Neuronal stem cell (in vitro differentiated cells): ENCODE measurements at regions not wholly inside any gene's neighbourhood (a gene's known extent, or its start where the extent isn't known, plus 50 kb on each side); places are given as distances from the start of the nearest gene placed in this dataset.
"Not testable (repeated sequence)": the region's sequence is repeated elsewhere in the genome, so short reads cannot be mapped to it uniquely, and the experiment has no call there.

ENCODE experiments used
- DNase-seq: peaks from one replicate; pipeline ENCODE4 v3.0.0-alpha.2; 2013; ENCODE audit warnings: low spot score
- H2AFZ ChIP-seq: one replicate; pipeline ENCODE4 v1.6.1; 2013; ENCODE audit warnings: mild to moderate bottlenecking, low read length, inconsistent platforms
- H2AK5ac ChIP-seq: 2 replicates; pipeline ENCODE4 v1.6.1; 2013; ENCODE audit warnings: low read depth, mild to moderate bottlenecking, inconsistent platforms, low read length, moderate library complexity, mixed read lengths
- H2BK120ac ChIP-seq: 2 replicates; pipeline ENCODE4 v1.6.1; 2013; ENCODE audit warnings: low read depth, mild to moderate bottlenecking, inconsistent platforms, low read length, moderate library complexity, mixed read lengths
- H2BK12ac ChIP-seq: one replicate; pipeline ENCODE4 v1.6.1; 2013; ENCODE audit warnings: low read length, inconsistent platforms
- H2BK15ac ChIP-seq: 2 replicates; pipeline ENCODE4 v1.6.1; 2013; ENCODE audit warnings: mild to moderate bottlenecking, low read length, inconsistent platforms, mixed read lengths
- H2BK5ac ChIP-seq: one replicate; pipeline ENCODE4 v1.6.1; 2013; ENCODE audit warnings: inconsistent platforms, mild to moderate bottlenecking, low read length, moderate library complexity
- H3K14ac ChIP-seq: one replicate; pipeline ENCODE4 v1.6.1; 2013; ENCODE audit warnings: low read length, inconsistent platforms
- H3K18ac ChIP-seq: 2 replicates; pipeline ENCODE4 v1.6.1; 2013; ENCODE audit warnings: low read length, inconsistent platforms
- H3K23ac ChIP-seq: 2 replicates; pipeline ENCODE4 v1.6.1; 2013; ENCODE audit warnings: low read depth, mild to moderate bottlenecking, mixed read lengths, low read length, inconsistent platforms; ENCODE audit not compliant: poor library complexity
- H3K27ac ChIP-seq: replicated peaks from 3 replicates; pipeline ENCODE4 v1.5.1; 2013; ENCODE audit warnings: low read length, inconsistent platforms
- H3K27me3 ChIP-seq, 3 experiments: 2 replicates each; pipeline ENCODE4 v1.6.1; 2013; ENCODE audit warnings: low read length in 3 of 3, mild to moderate bottlenecking in 2 of 3, inconsistent platforms in 1 of 3, low read depth in 1 of 3, mixed read lengths in 1 of 3, moderate library complexity in 1 of 3; ENCODE audit not compliant: control insufficient read depth in 3 of 3, insufficient read depth in 3 of 3
- H3K36me3 ChIP-seq, 2 donors: replicated peaks in 1 of 2; 2 replicates each; pipeline ENCODE4 v1.6.1; 2013; ENCODE audit warnings: low read length in 2 of 2; ENCODE audit not compliant: control insufficient read depth in 2 of 2, insufficient read depth in 2 of 2
- H3K4ac ChIP-seq: 2 replicates; pipeline ENCODE4 v1.6.1; 2013; ENCODE audit warnings: inconsistent platforms, mild to moderate bottlenecking, low read length, moderate library complexity
- H3K4me1 ChIP-seq, 2 donors: 1 replicate in 1 of 2; 2 replicates in 1 of 2; pipeline ENCODE4 v1.6.1; 2013; ENCODE audit warnings: low read length in 2 of 2, low read depth in 1 of 2; ENCODE audit not compliant: control insufficient read depth in 2 of 2, insufficient read depth in 1 of 2
- H3K4me2 ChIP-seq: one replicate; pipeline ENCODE4 v1.6.1; 2013; ENCODE audit warnings: mild to moderate bottlenecking, low read length, inconsistent platforms; ENCODE audit not compliant: insufficient read depth, poor library complexity, severe bottlenecking
- H3K4me3 ChIP-seq, 2 donors: 2 replicates each; pipeline ENCODE4 v1.5.1; 2013; ENCODE audit warnings: low read length in 2 of 2, mild to moderate bottlenecking in 2 of 2, inconsistent platforms in 1 of 2, moderate library complexity in 1 of 2
- H3K79me1 ChIP-seq: one replicate; pipeline ENCODE4 v1.6.1; 2013; ENCODE audit warnings: low read depth, mild to moderate bottlenecking, inconsistent platforms, low read length, moderate library complexity
- H3K9ac ChIP-seq: one replicate; pipeline ENCODE4 v1.6.1; 2013; ENCODE audit warnings: mild to moderate bottlenecking, low read depth, low read length, inconsistent platforms; ENCODE audit not compliant: poor library complexity
- H3K9me3 ChIP-seq, 2 donors: replicated peaks in 1 of 2; 2 replicates each; pipeline versions ENCODE3 to v1.6.1; 2013; ENCODE audit warnings: low read length in 2 of 2, mild to moderate bottlenecking in 2 of 2, inconsistent platforms in 1 of 2, low read depth in 1 of 2, mixed read lengths in 1 of 2, moderate library complexity in 1 of 2; ENCODE audit not compliant: control insufficient read depth in 2 of 2, insufficient read depth in 1 of 2
- H4K8ac ChIP-seq: one replicate; pipeline ENCODE4 v1.6.1; 2013; ENCODE audit warnings: low read depth, mild to moderate bottlenecking, inconsistent platforms, low read length, moderate library complexity
- H4K91ac ChIP-seq: one replicate; pipeline ENCODE4 v1.6.1; 2013; ENCODE audit warnings: low read length, low read depth, mild to moderate bottlenecking, inconsistent platforms; ENCODE audit not compliant: poor library complexity
- WGBS, 2 donors: extraction: QIAGEN DNeasy Blood & Tissue Kit; methylation state at CpG; one replicate each; pipeline ENCODE4 v1.1.7; 2013; ENCODE audit warnings: missing lambda C conversion rate in 2 of 2, mixed read lengths in 1 of 2; ENCODE audit not compliant: insufficient read length in 2 of 2, insufficient replicate concordance in 1 of 2; ENCODE audit errors: extremely low coverage in 2 of 2; 5-methylcytosine and 5-hydroxymethylcytosine counted together

DNA sequence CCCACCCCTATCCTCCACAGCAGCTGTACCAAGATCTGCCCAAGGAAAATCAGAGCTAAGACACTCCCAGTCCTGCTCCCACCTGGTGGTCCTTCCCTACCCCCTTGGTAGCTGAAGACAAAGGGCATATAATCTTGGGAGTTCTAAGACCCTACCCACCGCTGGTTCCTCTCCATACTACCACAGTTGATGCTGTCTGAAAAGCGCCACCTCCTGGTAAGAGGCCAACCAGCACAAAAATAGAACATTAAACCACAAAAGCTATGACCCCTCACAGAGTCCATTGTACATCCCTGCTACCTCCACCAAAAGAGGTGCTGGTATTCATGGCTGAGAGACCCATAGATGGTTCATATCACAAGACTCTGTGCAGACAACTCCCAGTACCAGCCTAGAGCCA is 161.5 kb upstream of the ARHGAP42 start:
- Histone ChIP-seq H2BK120ac (no peak overlapping the region), H3K9me3 (peaks cover 0 to 10% of the 10 kb centered on the region in 2 donors), H2BK5ac (no peak overlapping the region), H3K14ac (no peak overlapping the region), H3K4me3 (no peak overlapping the region), H3K79me1 (no peaks in the 10 kb centered on the region), H2AFZ (no peak overlapping the region), H3K4me1 (no peaks in the 10 kb centered on the region), H3K27me3 (no peaks in the 10 kb centered on the region), H2AK5ac (no peak overlapping the region), H3K18ac (no peak overlapping the region), H2BK15ac (no peak overlapping the region), H3K23ac (no peak overlapping the region), H4K91ac (no peak overlapping the region), H4K8ac (no peak overlapping the region), H3K27ac (no peak overlapping the region), H3K4me2 (no peak overlapping the region), H3K9ac (no peak overlapping the region), H2BK12ac (no peak overlapping the region), H3K4ac (no peak overlapping the region), H3K36me3 (no peaks in the 10 kb centered on the region)
- no CpG with 5 or more reads among the region's 2 CpGs for WGBS, 2 donors
- no peak for DNase-seq

DNA sequence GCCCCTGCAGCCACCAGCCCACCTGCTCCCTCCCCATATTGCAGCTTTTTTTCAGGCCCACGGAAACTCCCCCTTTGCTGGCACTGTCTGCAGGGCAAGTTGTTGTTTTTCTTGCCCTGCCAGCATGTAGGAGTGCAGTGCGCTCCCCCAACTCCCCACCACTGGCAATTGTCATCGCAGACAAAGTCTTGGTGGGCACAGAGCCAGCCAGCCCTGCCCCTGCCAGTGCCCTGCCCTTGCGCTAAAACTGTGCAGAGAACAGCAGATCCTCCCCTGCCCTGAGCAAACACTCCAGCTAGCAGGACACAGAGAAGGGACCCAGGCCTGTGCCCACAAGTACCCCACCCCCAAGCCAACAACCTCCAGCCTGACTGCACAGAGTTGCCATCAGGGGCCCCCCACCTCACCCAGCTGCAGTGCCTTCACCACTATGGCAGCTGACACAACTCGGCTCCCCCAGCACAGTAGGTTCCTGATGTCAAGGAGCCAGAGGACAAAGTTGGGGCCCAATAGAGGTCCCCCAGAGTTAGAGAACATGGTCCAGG is 158.1 kb upstream of the ARHGAP42 start:
- no CpG with 5 or more reads among the region's 5 CpGs for WGBS, 2 donors

DNA sequence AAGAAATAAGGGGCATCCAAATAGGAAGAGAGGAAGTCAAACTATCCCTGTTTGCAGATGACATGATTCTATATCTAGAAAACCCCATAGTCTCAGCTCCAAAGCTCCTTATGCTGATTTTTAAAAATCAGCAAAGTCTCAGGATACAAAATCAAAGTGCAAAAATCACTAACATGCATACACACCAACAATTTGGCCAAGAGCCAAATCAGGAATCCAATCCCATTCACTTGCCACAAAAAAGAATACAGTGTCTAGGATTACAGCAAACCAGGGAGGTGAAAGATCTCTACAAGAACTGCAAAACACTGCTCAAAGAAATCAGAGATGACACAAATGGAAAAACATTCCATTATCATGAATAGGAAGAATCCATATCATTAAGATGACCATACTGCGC is 155.8 kb upstream of the ARHGAP42 start:
- H3K79me1 ChIP-seq, H3K18ac ChIP-seq, DNase-seq, H3K4me1 ChIP-seq, H2BK5ac ChIP-seq, H3K9me3 ChIP-seq, H2BK120ac ChIP-seq, H3K14ac ChIP-seq, H3K27ac ChIP-seq, H3K23ac ChIP-seq, H3K4me3 ChIP-seq, H2BK12ac ChIP-seq, H4K91ac ChIP-seq, H3K4me2 ChIP-seq, H2BK15ac ChIP-seq, H3K27me3 ChIP-seq, H3K9ac ChIP-seq, H2AK5ac ChIP-seq, H3K4ac ChIP-seq, H4K8ac ChIP-seq, H3K36me3 ChIP-seq, H2AFZ ChIP-seq: not testable (repeated sequence)
- WGBS, 2 donors: no CpG with 5 or more reads among the region's 1 CpG

More for the DNA sequence above, 158.1 kb upstream of the ARHGAP42 start:
- no peak overlapping the region for H3K4ac ChIP-seq
- no peak overlapping the region for H3K23ac ChIP-seq
- H4K91ac ChIP-seq: no peak overlapping the region
- peak overlapping the region; percentile 38 for H3K14ac ChIP-seq
- no peaks in the 10 kb centered on the region for H3K4me1 ChIP-seq
- no peak overlapping the region for H2BK120ac ChIP-seq
- H2BK12ac ChIP-seq: no peak overlapping the region
- H3K18ac ChIP-seq: peak overlapping the region; percentile 48
- H3K27me3 ChIP-seq: no peaks in the 10 kb centered on the region
- peak overlapping the region; percentile 43 for H4K8ac ChIP-seq
- no peak overlapping the region for H3K4me3 ChIP-seq
- no peak overlapping the region for H3K9ac ChIP-seq
- H3K9me3 ChIP-seq: peaks cover 0 to 8% of the 10 kb centered on the region in 2 donors
- H3K4me2 ChIP-seq: no peak overlapping the region
- no peaks in the 10 kb centered on the region for H3K36me3 ChIP-seq
- no peak overlapping the region for H2AFZ ChIP-seq
- H2BK15ac ChIP-seq: no peak overlapping the region
- DNase-seq: no peak
- no peaks in the 10 kb centered on the region for H3K79me1 ChIP-seq
- no peak overlapping the region for H2BK5ac ChIP-seq
- no peak overlapping the region for H2AK5ac ChIP-seq
- H3K27ac ChIP-seq: no peak overlapping the region

DNA sequence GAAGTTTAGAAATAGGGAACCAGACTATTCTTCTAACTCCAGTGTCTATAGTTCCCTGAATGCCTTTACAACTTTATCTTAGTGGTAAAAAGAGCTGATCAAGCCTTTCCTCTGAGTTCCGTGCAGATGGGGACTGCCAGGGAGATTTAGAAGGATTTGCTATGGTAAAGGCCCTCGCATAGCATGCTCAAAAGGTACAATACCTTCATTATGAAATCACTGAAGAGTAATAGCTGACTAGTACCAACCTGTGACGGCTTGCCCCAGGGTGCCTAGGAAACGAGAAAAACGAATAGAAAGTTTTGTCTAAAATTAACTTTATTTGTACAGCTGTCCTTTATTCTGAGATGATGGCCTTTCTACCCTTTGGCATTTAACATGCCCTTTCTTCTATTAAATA is 150.1 kb upstream of the ARHGAP42 start:
- H3K27me3 ChIP-seq: no peaks in the 10 kb centered on the region
- H3K23ac ChIP-seq: no peak overlapping the region
- no peak overlapping the region for H2BK12ac ChIP-seq
- H2BK15ac ChIP-seq: no peak overlapping the region
- H2AK5ac ChIP-seq: no peak overlapping the region
- H4K8ac ChIP-seq: no peak overlapping the region
- no peaks in the 10 kb centered on the region for H3K36me3 ChIP-seq
- H2BK5ac ChIP-seq: no peak overlapping the region
- H3K4me2 ChIP-seq: no peak overlapping the region
- no peak for DNase-seq
- H3K4me1 ChIP-seq: no peaks in the 10 kb centered on the region
- H3K9ac ChIP-seq: no peak overlapping the region
- H2AFZ ChIP-seq: no peak overlapping the region
- H3K4me3 ChIP-seq: no peak overlapping the region
- no peak overlapping the region for H3K27ac ChIP-seq
- H3K18ac ChIP-seq: no peak overlapping the region
- no CpG with 5 or more reads among the region's 5 CpGs for WGBS, 2 donors
- H3K14ac ChIP-seq: no peak overlapping the region
- H3K79me1 ChIP-seq: no peaks in the 10 kb centered on the region
- H3K4ac ChIP-seq: no peak overlapping the region
- H2BK120ac ChIP-seq: no peak overlapping the region
- no peaks in the 10 kb centered on the region for H3K9me3 ChIP-seq
- no peak overlapping the region for H4K91ac ChIP-seq
